H9 (cell line): ENCODE measurements at regions not wholly inside any gene's neighbourhood (a gene's known extent, or its start where the extent isn't known, plus 50 kb on each side); places are given as distances from the start of the nearest gene placed in this dataset.

Experiments
- DNase-seq: peaks from one replicate; pipeline ENCODE4 v3.0.0-alpha.2; 2017
- H2AFZ ChIP-seq: one replicate; pipeline ENCODE4 v1.6.1; 2013; ENCODE audit warnings: mild to moderate bottlenecking, low read length, control low read depth, moderate library complexity
- H2AK5ac ChIP-seq: 2 replicates; pipeline ENCODE4 v1.6.1; 2013; ENCODE audit warnings: low read length, control low read depth, mixed read lengths; ENCODE audit not compliant: insufficient read length
- H2BK120ac ChIP-seq: one replicate; pipeline ENCODE4 v1.6.1; 2013; ENCODE audit warnings: low read depth, mild to moderate bottlenecking, low read length, control low read depth, inconsistent platforms; ENCODE audit not compliant: poor library complexity, severe bottlenecking
- H2BK12ac ChIP-seq: 2 replicates; pipeline ENCODE4 v1.6.1; 2013; ENCODE audit warnings: low read length, control low read depth, mixed read lengths, low read depth; ENCODE audit not compliant: insufficient read length
- H2BK15ac ChIP-seq: 2 replicates; pipeline ENCODE4 v1.6.1; 2013; ENCODE audit warnings: low read depth, low read length, control low read depth
- H2BK20ac ChIP-seq: one replicate; pipeline ENCODE4 v1.6.1; 2013; ENCODE audit warnings: low read depth, mild to moderate bottlenecking, low read length, control low read depth, inconsistent platforms; ENCODE audit not compliant: poor library complexity, severe bottlenecking
- H2BK5ac ChIP-seq: 2 replicates; pipeline ENCODE4 v1.6.1; 2013; ENCODE audit warnings: low read length, control low read depth, mixed read lengths; ENCODE audit not compliant: insufficient read length
- H3K14ac ChIP-seq: 2 replicates; pipeline ENCODE4 v1.6.1; 2013; ENCODE audit warnings: low read length, control low read depth; ENCODE audit not compliant: insufficient read depth
- H3K18ac ChIP-seq: 2 replicates; pipeline ENCODE4 v1.6.1; 2013; ENCODE audit warnings: low read depth, mild to moderate bottlenecking, mixed read lengths, low read length, control low read depth; ENCODE audit not compliant: insufficient read length
- H3K23ac ChIP-seq: 2 replicates; pipeline ENCODE4 v1.6.1; 2013; ENCODE audit warnings: low read length, control low read depth, mixed read lengths, low read depth; ENCODE audit not compliant: insufficient read length
- H3K23me2 ChIP-seq: 2 replicates; pipeline ENCODE4 v1.6.1; 2013; ENCODE audit warnings: low read depth, mild to moderate bottlenecking, mixed read lengths, low read length, control low read depth; ENCODE audit not compliant: insufficient read length, poor library complexity, severe bottlenecking
- H3K27ac ChIP-seq: 2 replicates; pipeline ENCODE4 v1.5.1; 2013; ENCODE audit warnings: low read length, control low read depth, mixed read lengths, low read depth; ENCODE audit not compliant: insufficient read length
- H3K27me3 ChIP-seq: 2 replicates; pipeline ENCODE4 v1.6.1; 2013; ENCODE audit warnings: low read length, control low read depth, inconsistent platforms; ENCODE audit not compliant: insufficient read depth
- H3K4ac ChIP-seq: 2 replicates; pipeline ENCODE4 v1.6.1; 2013; ENCODE audit warnings: low read depth, mild to moderate bottlenecking, control low read depth, inconsistent platforms, low read length, moderate library complexity
- H3K4me1 ChIP-seq: 2 replicates; pipeline ENCODE4 v1.6.1; 2013; ENCODE audit warnings: low read length, control low read depth, inconsistent platforms; ENCODE audit not compliant: insufficient read depth
- H3K4me2 ChIP-seq: 2 replicates; pipeline ENCODE4 v1.6.1; 2013; ENCODE audit warnings: low read length, control low read depth, mixed read lengths; ENCODE audit not compliant: insufficient read length, insufficient read depth
- H3K56ac ChIP-seq: 2 replicates; pipeline ENCODE4 v1.6.1; 2013; ENCODE audit warnings: low read depth, mild to moderate bottlenecking, mixed read lengths, low read length, control low read depth; ENCODE audit not compliant: insufficient read length
- H3K79me1 ChIP-seq: 2 replicates; pipeline ENCODE4 v1.6.1; 2013; ENCODE audit warnings: low read depth, mild to moderate bottlenecking, moderate library complexity, low read length, control low read depth, inconsistent platforms; ENCODE audit not compliant: insufficient read depth, poor library complexity, severe bottlenecking
- H3K79me2 ChIP-seq: 2 replicates; pipeline ENCODE4 v1.6.1; 2013; ENCODE audit warnings: low read length, control low read depth, inconsistent platforms; ENCODE audit not compliant: insufficient read depth
- H3K9ac ChIP-seq: 2 replicates; pipeline ENCODE4 v1.6.1; 2013; ENCODE audit warnings: low read length, control low read depth, mixed read lengths; ENCODE audit not compliant: insufficient read length; ENCODE audit errors: extremely low read depth
- H3K9me3 ChIP-seq: one replicate; pipeline ENCODE4 v1.6.1; 2013; ENCODE audit warnings: low read depth, low read length, inconsistent platforms; ENCODE audit not compliant: control insufficient read depth
- H3T11ph ChIP-seq: one replicate; pipeline ENCODE4 v1.6.1; 2013; ENCODE audit warnings: mild to moderate bottlenecking, low read length, control low read depth, inconsistent platforms
- H4K20me1 ChIP-seq: one replicate; pipeline ENCODE4 v1.6.1; 2013; ENCODE audit not compliant: control insufficient read depth, insufficient read length, insufficient read depth
- H4K5ac ChIP-seq: 2 replicates; pipeline ENCODE4 v1.6.1; 2013; ENCODE audit warnings: low read depth, mild to moderate bottlenecking, mixed read lengths, low read length, control low read depth; ENCODE audit not compliant: insufficient read length
- H4K8ac ChIP-seq: replicated peaks from 2 replicates; pipeline ENCODE4 v1.6.1; 2013; ENCODE audit warnings: low read length, control low read depth, mixed read lengths, low read depth; ENCODE audit not compliant: insufficient read length
- H4K91ac ChIP-seq: 2 replicates; pipeline ENCODE4 v1.6.1; 2013; ENCODE audit warnings: low read depth, mild to moderate bottlenecking, moderate library complexity, mixed read lengths, low read length, control low read depth; ENCODE audit not compliant: insufficient read length
- H3K27ac Mint-ChIP-seq, 3 experiments: 2 replicates in 2 of 3; 3 replicates in 1 of 3; pipeline ENCODE4 v1.8.0; 2020 to 2021; ENCODE audit warnings: mixed read lengths in 3 of 3, mild to moderate bottlenecking in 1 of 3, moderate library complexity in 1 of 3
- H3K27me3 Mint-ChIP-seq: 2 replicates; pipeline ENCODE4 v1.8.0; 2021; ENCODE audit warnings: low read depth, mild to moderate bottlenecking, moderate library complexity, mixed read lengths
- H3K36me3 Mint-ChIP-seq, 3 experiments: 2 replicates in 2 of 3; 3 replicates in 1 of 3; pipeline ENCODE4 v1.8.0; 2020 to 2021; ENCODE audit warnings: low read depth in 3 of 3, mixed read lengths in 3 of 3; ENCODE audit not compliant: insufficient read depth in 1 of 3
- H3K4me1 Mint-ChIP-seq, 2 experiments: 2 replicates each; pipeline ENCODE4 v1.8.0; 2020; ENCODE audit warnings: mixed read lengths in 2 of 2
- H3K4me3 Mint-ChIP-seq, 2 experiments: 2 replicates in 1 of 2; 3 replicates in 1 of 2; pipeline ENCODE4 v1.8.0; 2020 to 2021; ENCODE audit warnings: mild to moderate bottlenecking in 2 of 2, mixed read lengths in 2 of 2, moderate library complexity in 1 of 2
- H3K9me3 Mint-ChIP-seq, 2 experiments: 2 replicates in 1 of 2; 3 replicates in 1 of 2; pipeline ENCODE4 v1.8.0; 2020; ENCODE audit warnings: mild to moderate bottlenecking in 2 of 2, mixed read lengths in 2 of 2, moderate library complexity in 1 of 2
- WGBS: extraction: QIAGEN DNeasy Blood & Tissue Kit; methylation state at CpG from one replicate; pipeline ENCODE4 v1.1.7; 2013; ENCODE audit warnings: missing lambda C conversion rate, low lambda C conversion rate, mixed read lengths; ENCODE audit not compliant: insufficient read length; ENCODE audit errors: extremely low coverage; 5-methylcytosine and 5-hydroxymethylcytosine counted together
- TF ChIP-seq, protein P1 (sequence below): fragments of 200-600 bp; sonication (generic); conservative IDR thresholded peaks from 3 replicates; pipeline ENCODE4 v1.8.0; 2021; ENCODE audit warnings: antibody characterized with exemption, mild to moderate bottlenecking

GRCh38 chr14:38430522-38430921 is 174.6 kb upstream of the CLEC14A start:
- Mint-ChIP-seq H3K9me3 (no peaks in the 10 kb centered on the region), H3K4me1 (no peaks in the 10 kb centered on the region), H3K27ac (no peak overlapping the region), H3K27me3 (peaks cover 1% of the 10 kb centered on the region), H3K36me3 (no peaks in the 10 kb centered on the region), H3K4me3 (no peak overlapping the region)
- no peak overlapping the region for H2AFZ ChIP-seq
- H3K4ac ChIP-seq = no peak overlapping the region
- H3K9me3 ChIP-seq = no peaks in the 10 kb centered on the region
- H3K27me3 ChIP-seq = no peaks in the 10 kb centered on the region
- no CpG with 5 or more reads among the region's 2 CpGs for WGBS
- no peak overlapping the region for H3K9ac ChIP-seq
- no peak overlapping the region for H3K23ac ChIP-seq
- H2BK20ac ChIP-seq = no peak overlapping the region
- TF ChIP-seq, protein P1, sequence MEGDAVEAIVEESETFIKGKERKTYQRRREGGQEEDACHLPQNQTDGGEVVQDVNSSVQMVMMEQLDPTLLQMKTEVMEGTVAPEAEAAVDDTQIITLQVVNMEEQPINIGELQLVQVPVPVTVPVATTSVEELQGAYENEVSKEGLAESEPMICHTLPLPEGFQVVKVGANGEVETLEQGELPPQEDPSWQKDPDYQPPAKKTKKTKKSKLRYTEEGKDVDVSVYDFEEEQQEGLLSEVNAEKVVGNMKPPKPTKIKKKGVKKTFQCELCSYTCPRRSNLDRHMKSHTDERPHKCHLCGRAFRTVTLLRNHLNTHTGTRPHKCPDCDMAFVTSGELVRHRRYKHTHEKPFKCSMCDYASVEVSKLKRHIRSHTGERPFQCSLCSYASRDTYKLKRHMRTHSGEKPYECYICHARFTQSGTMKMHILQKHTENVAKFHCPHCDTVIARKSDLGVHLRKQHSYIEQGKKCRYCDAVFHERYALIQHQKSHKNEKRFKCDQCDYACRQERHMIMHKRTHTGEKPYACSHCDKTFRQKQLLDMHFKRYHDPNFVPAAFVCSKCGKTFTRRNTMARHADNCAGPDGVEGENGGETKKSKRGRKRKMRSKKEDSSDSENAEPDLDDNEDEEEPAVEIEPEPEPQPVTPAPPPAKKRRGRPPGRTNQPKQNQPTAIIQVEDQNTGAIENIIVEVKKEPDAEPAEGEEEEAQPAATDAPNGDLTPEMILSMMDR = no peak
- no peak overlapping the region for H2BK5ac ChIP-seq
- no peak for DNase-seq
- no peaks in the 10 kb centered on the region for H4K20me1 ChIP-seq
- no peaks in the 10 kb centered on the region for H3K4me1 ChIP-seq
- no peak overlapping the region for H3T11ph ChIP-seq
- H3K18ac ChIP-seq = no peak overlapping the region
- H3K79me1 ChIP-seq = no peaks in the 10 kb centered on the region
- no peak overlapping the region for H3K27ac ChIP-seq
- H4K8ac ChIP-seq = no peak overlapping the region
- H3K56ac ChIP-seq = no peak overlapping the region
- no peak overlapping the region for H3K14ac ChIP-seq
- no peaks in the 10 kb centered on the region for H3K79me2 ChIP-seq
- H2BK120ac ChIP-seq = no peak overlapping the region
- no peak overlapping the region for H2BK15ac ChIP-seq
- no peak overlapping the region for H4K5ac ChIP-seq
- no peak overlapping the region for H2AK5ac ChIP-seq
- no peak overlapping the region for H4K91ac ChIP-seq
- H2BK12ac ChIP-seq = no peak overlapping the region
- no peak overlapping the region for H3K4me2 ChIP-seq
- H3K23me2 ChIP-seq = no peaks in the 10 kb centered on the region
